GM12878 (cell line): ENCODE measurements at regions not wholly inside any gene's neighbourhood (a gene's known extent, or its start where the extent isn't known, plus 50 kb on each side); places are given as distances from the start of the nearest gene placed in this dataset.

ENCODE experiments used
- ATAC-seq: fragments of 200-7000 bp; cut with Tn5 transposase; 3 replicates; pipeline ENCODE4 v1.9.1; 2020; ENCODE audit warnings: mild to moderate bottlenecking, moderate library complexity
- BruUV-seq: library from RNA; stranded (reverse); fragments of 400-500 nt; replicated peaks from 2 replicates; lab custom pipeline; 2021; lab: Mats Ljungman, UMichigan
- CTCF ChIA-PET: fragments of 300-600 bp; sonication (Branson Sonifier 250); formaldehyde crosslinking; extraction: SDS; loops from one replicate; lab custom pipeline; 2021; ENCODE audit warnings: inconsistent platforms; lab: Yijun Ruan, JAX
- POLR2A ChIA-PET: fragments of 350-600 bp; formaldehyde crosslinking; extraction: SDS; loops from one replicate; lab custom pipeline; 2021; ENCODE audit warnings: inconsistent platforms; lab: Charles Lee
- RAD21 ChIA-PET: fragments of 300-600 bp; sonication (Branson Sonifier 250); formaldehyde crosslinking; loops from one replicate; lab custom pipeline; 2023; ENCODE audit warnings: antibody characterized with exemption; ENCODE audit not compliant: unreplicated experiment; lab: Charles Lee
- SMC1A ChIA-PET: fragments of 300-600 bp; sonication (Branson Sonifier 250); formaldehyde crosslinking; loops from one replicate; lab custom pipeline; 2023; ENCODE audit not compliant: unreplicated experiment, uncharacterized antibody; lab: Charles Lee
- DNase-seq: peaks from one replicate; pipeline ENCODE4 v3.0.0-alpha.2; 2011; ENCODE audit warnings: low read depth, low spot score
- FAIRE-seq: peaks from 3 replicates; lab custom pipeline; 2011; peaks lifted over from hg19 to GRCh38; lab: Jason Lieb, UNC
- H2AFZ ChIP-seq: 2 replicates; pipeline ENCODE4 v1.6.0; 2011; ENCODE audit warnings: low read depth, low read length, control low read depth; ENCODE audit not compliant: control insufficient read depth
- H3K27ac ChIP-seq: 2 replicates; pipeline ENCODE4 v1.5.1; 2011; ENCODE audit warnings: control low read depth; ENCODE audit not compliant: control insufficient read depth, insufficient read depth
- H3K27me3 ChIP-seq, 2 experiments: replicated peaks in 1 of 2; 2 replicates each; pipeline versions ENCODE4 v1.6.0 to v1.6.1; 2011; ENCODE audit warnings: low read length in 1 of 2; ENCODE audit not compliant: control insufficient read depth in 2 of 2, insufficient read depth in 2 of 2
- H3K36me3 ChIP-seq, 2 experiments: 2 replicates each; pipeline ENCODE4 v1.5.1; 2011; ENCODE audit warnings: low read length in 1 of 2; ENCODE audit not compliant: control insufficient read depth in 2 of 2, insufficient read depth in 2 of 2
- H3K4me1 ChIP-seq: 2 replicates; pipeline ENCODE4 v1.6.1; 2011; ENCODE audit warnings: mild to moderate bottlenecking, low read length, moderate library complexity, mixed read lengths; ENCODE audit not compliant: control insufficient read depth, insufficient read depth
- H3K4me2 ChIP-seq: 2 replicates; pipeline ENCODE4 v1.6.0; 2011; ENCODE audit warnings: control low read depth; ENCODE audit not compliant: control insufficient read depth, insufficient read depth
- H3K4me3 ChIP-seq: fragments of 200-600 bp; sonication (generic); 2 replicates; pipeline ENCODE4 v1.5.1; 2016
- H3K79me2 ChIP-seq: 2 replicates; pipeline ENCODE4 v1.6.0; 2011; ENCODE audit warnings: low read length; ENCODE audit not compliant: control insufficient read depth, insufficient read depth
- H3K9ac ChIP-seq: 2 replicates; pipeline ENCODE4 v1.8.0; 2011; ENCODE audit warnings: low read length, control low read depth, mixed read lengths; ENCODE audit not compliant: control insufficient read depth, insufficient read depth
- H3K9me3 ChIP-seq: replicated peaks from 3 replicates; pipeline ENCODE4 v1.5.1; 2011; ENCODE audit warnings: mild to moderate bottlenecking, low read length; ENCODE audit not compliant: control insufficient read depth, insufficient read depth
- H4K20me1 ChIP-seq: 2 replicates; pipeline ENCODE4 v1.6.0; 2011; ENCODE audit not compliant: control insufficient read depth, insufficient read depth
- BACH1 ChIP-seq: fragments of 450-650 bp; IDR thresholded peaks from 2 replicates; pipeline ENCODE4 v1.6.1; 2017; ENCODE audit warnings: mild to moderate bottlenecking, borderline replicate concordance
- CBFB ChIP-seq: IDR thresholded peaks from 2 replicates; pipeline ENCODE4 v1.6.1; 2016; ENCODE audit warnings: antibody characterized with exemption, low read depth
- GABPA ChIP-seq: IDR thresholded peaks from 2 replicates; pipeline ENCODE4 v1.6.1; 2014; ENCODE audit warnings: antibody characterized with exemption, low read depth, mild to moderate bottlenecking, inconsistent platforms
- HDGF ChIP-seq: fragments of 450-650 bp; IDR thresholded peaks from 2 replicates; pipeline ENCODE4 v1.6.1; 2016; ENCODE audit warnings: antibody characterized with exemption
- IKZF1 ChIP-seq: fragments of 450-650 bp; conservative IDR thresholded peaks from 2 replicates; pipeline ENCODE4 v1.6.1; 2017; ENCODE audit warnings: antibody characterized with exemption, mild to moderate bottlenecking
- MEF2A ChIP-seq: IDR thresholded peaks from 2 replicates; pipeline ENCODE4 v1.6.1; 2011; ENCODE audit warnings: low read depth, mild to moderate bottlenecking, low read length, moderate library complexity; ENCODE audit not compliant: insufficient read depth
- MYC ChIP-seq: IDR thresholded peaks from 2 replicates; pipeline ENCODE4 v1.6.1; 2011; ENCODE audit warnings: mild to moderate bottlenecking, low read length, moderate library complexity, inconsistent platforms; ENCODE audit not compliant: insufficient read depth, insufficient replicate concordance, insufficient read length, severe bottlenecking
- NFYB ChIP-seq: IDR thresholded peaks from 2 replicates; pipeline ENCODE4 v1.6.1; 2011; ENCODE audit warnings: low read depth, mild to moderate bottlenecking, low read length, improper control_type of control experiment, moderate library complexity; ENCODE audit not compliant: insufficient read depth
- POLR2A ChIP-seq: IDR thresholded peaks from 2 replicates; pipeline ENCODE4 v1.6.1; 2011; ENCODE audit warnings: low read depth, mild to moderate bottlenecking, low read length
- RELB ChIP-seq: fragments of 450-650 bp; IDR thresholded peaks from 2 replicates; pipeline ENCODE4 v1.6.1; 2017; ENCODE audit warnings: low read depth, mild to moderate bottlenecking, moderate library complexity
- SKIL ChIP-seq: fragments of 450-650 bp; IDR thresholded peaks from 2 replicates; pipeline ENCODE4 v1.6.1; 2017; ENCODE audit warnings: mild to moderate bottlenecking, low read depth, inconsistent platforms; ENCODE audit not compliant: poor library complexity, severe bottlenecking
- SUPT20H ChIP-seq: IDR thresholded peaks from 2 replicates; pipeline ENCODE4 v1.6.1; 2011; ENCODE audit warnings: low read depth, mild to moderate bottlenecking, low read length, moderate library complexity, borderline replicate concordance; ENCODE audit not compliant: control insufficient read depth
- SUZ12 ChIP-seq: fragments of 200-600 bp; sonication (generic); IDR thresholded peaks from one replicate; pipeline ENCODE4 v1.6.1; 2018; ENCODE audit warnings: antibody characterized with exemption, mild to moderate bottlenecking; ENCODE audit not compliant: unreplicated experiment
- TCF7 ChIP-seq: IDR thresholded peaks from 2 replicates; pipeline ENCODE4 v1.6.1; 2014; ENCODE audit warnings: antibody characterized with exemption, borderline replicate concordance
- ZBTB33 ChIP-seq: fragments of 450-650 bp; IDR thresholded peaks from 2 replicates; pipeline ENCODE4 v1.6.1; 2017; ENCODE audit warnings: mild to moderate bottlenecking
- WGBS: methylation state at CpG from one replicate; pipeline ENCODE4 v1.1.6; 2016; ENCODE audit warnings: low lambda C conversion rate; ENCODE audit not compliant: insufficient replicate concordance, insufficient coverage; ENCODE audit errors: missing lambda C conversion rate; 5-methylcytosine and 5-hydroxymethylcytosine counted together
- in situ Hi-C: fragments of 300-500 bp; cut with MboI; formaldehyde crosslinking; loops from 9 replicates; pipeline ENCODE4 v1.14.3; 2018; ENCODE audit warnings: mixed read lengths
- intact Hi-C: fragments of 100-400 bp; cut with micrococcal nuclease; formaldehyde crosslinking; loops from one replicate; pipeline ENCODE4 v1.14.2; 2022; ENCODE audit not compliant: unreplicated experiment

- BruUV-seq: no TSS peak
- Histone ChIP-seq H3K9me3 (peaks cover 2% of the 10 kb centered on the region; the same call in 1 of the 3 replicates), H3K9ac (no peak overlapping the region), H2AFZ (no peak overlapping the region), H3K4me1 (no peaks in the 10 kb centered on the region), H3K27ac (no peak overlapping the region), H3K4me2 (no peak overlapping the region), H3K27me3 (no peaks in the 10 kb centered on the region), H3K36me3 (no peaks in the 10 kb centered on the region; a peak in 2 of 4 replicates), H3K4me3 (no peak overlapping the region), H4K20me1 (no peaks in the 10 kb centered on the region), H3K79me2 (no peaks in the 10 kb centered on the region)
- ChIA-PET RAD21 (no interaction called here), POLR2A (no interaction called here), SMC1A (no interaction called here), CTCF (no interaction called here)
- ATAC-seq (no peak), DNase-seq (no peak), FAIRE-seq (no peak)
- intact Hi-C loops: no loop called here
- 67% methylated on average over 11 of the region's 11 CpGs for WGBS
- in situ Hi-C loops: no loop called here
- TF ChIP-seq GABPA (no peak), ZBTB33 (no peak), HDGF (no peak), POLR2A (no peak), SKIL (no peak), BACH1 (no peak), NFYB (no peak), SUPT20H (no peak), RELB (no peak), MEF2A (no peak), SUZ12 (no peak), TCF7 (no peak), CBFB (no peak), MYC (no peak), IKZF1 (no peak)
Measured at GRCh38 chr22:49583341-49583740, 244.3 kb downstream of the BRD1 start.
